SK-N-SH (cell line): ENCODE measurements at regions not wholly inside any gene's neighbourhood (a gene's known extent, or its start where the extent isn't known, plus 50 kb on each side); places are given as distances from the start of the nearest gene placed in this dataset.

Experiments used
- CTCF ChIA-PET: fragments of 300-600, 350-600 bp; formaldehyde crosslinking; extraction: SDS; loops from one replicate; lab custom pipeline; 2021; lab: Yijun Ruan, JAX
- POLR2A ChIA-PET: fragments of 350-600 bp; sonication (Branson Sonifier 250); formaldehyde crosslinking; extraction: SDS; loops from one replicate; lab custom pipeline; 2020; ENCODE audit warnings: antibody characterized with exemption, inconsistent platforms; lab: Yijun Ruan, JAX
- DNase-seq: peaks from one replicate; pipeline ENCODE4 v3.0.0; 2012
- H2AFZ ChIP-seq: fragments of 200-600 bp; sonication (generic); 2 replicates; pipeline ENCODE4 v1.8.1; 2016; ENCODE audit warnings: antibody characterized with exemption, mild to moderate bottlenecking, low read depth
- H3F3A ChIP-seq: fragments of 200-600 bp; sonication (generic); replicated peaks from 2 replicates; pipeline ENCODE3; 2016; ENCODE audit warnings: antibody characterized with exemption, mild to moderate bottlenecking; ENCODE audit not compliant: insufficient read depth
- H3K27ac ChIP-seq, 2 experiments: fragments of 200-500 bp in 1 of 2; fragments of 200-600 bp in 1 of 2; sonication (Bioruptor generic) in 1 of 2; sonication (generic), shearing (Covaris generic) in 1 of 2; 2 replicates each; pipeline versions ENCODE4 v1.5.1 to v1.6.1; 2014 to 2016; ENCODE audit warnings: low read depth in 2 of 2, inconsistent platforms in 1 of 2, low read length in 1 of 2, mild to moderate bottlenecking in 1 of 2, mixed read lengths in 1 of 2
- H3K27me3 ChIP-seq: fragments of 200-600 bp; sonication (generic), shearing (Covaris generic); 2 replicates; pipeline ENCODE4 v1.6.1; 2016; ENCODE audit warnings: mixed run types; ENCODE audit not compliant: insufficient read depth
- H3K36me3 ChIP-seq, 2 experiments: fragments of 200-500 bp in 1 of 2; fragments of 200-600 bp in 1 of 2; sonication (Bioruptor generic) in 1 of 2; sonication (generic) in 1 of 2; replicated peaks in 1 of 2; 2 replicates each; pipeline versions ENCODE3 to v1.5.1; 2014 to 2016; ENCODE audit warnings: low read length in 1 of 2, mild to moderate bottlenecking in 1 of 2; ENCODE audit not compliant: insufficient read depth in 2 of 2, control insufficient read depth in 1 of 2
- H3K4me1 ChIP-seq, 2 experiments: fragments of 200-500 bp in 1 of 2; fragments of 200-600 bp in 1 of 2; sonication (Bioruptor generic) in 1 of 2; sonication (generic), shearing (Covaris generic) in 1 of 2; 2 replicates each; pipeline versions ENCODE4 v1.5.1 to v1.6.1; 2014 to 2016; ENCODE audit warnings: low read depth in 1 of 2, low read length in 1 of 2, mixed run types in 1 of 2; ENCODE audit not compliant: insufficient read depth in 2 of 2, control insufficient read depth in 1 of 2
- H3K4me2 ChIP-seq: fragments of 200-600 bp; sonication (generic), shearing (Covaris generic); 2 replicates; pipeline ENCODE4 v1.6.1; 2017; ENCODE audit warnings: mixed run types
- H3K4me3 ChIP-seq, 2 experiments: fragments of 200-500 bp in 1 of 2; fragments of 200-600 bp in 1 of 2; sonication (Bioruptor generic) in 1 of 2; sonication (generic), shearing (Covaris generic) in 1 of 2; 2 replicates each; pipeline versions ENCODE4 v1.5.1 to v1.8.1; 2014 to 2016; ENCODE audit warnings: low read depth in 2 of 2, inconsistent platforms in 1 of 2, low read length in 1 of 2, mild to moderate bottlenecking in 1 of 2, mixed read lengths in 1 of 2, moderate library complexity in 1 of 2
- H3K79me2 ChIP-seq: fragments of 200-600 bp; sonication (generic); 2 replicates; pipeline ENCODE4 v1.8.1; 2017; ENCODE audit warnings: mild to moderate bottlenecking; ENCODE audit not compliant: insufficient read depth
- H3K9ac ChIP-seq: fragments of 200-600 bp; sonication (generic); 2 replicates; pipeline ENCODE4 v1.6.1; 2017; ENCODE audit warnings: mixed run types
- H3K9me2 ChIP-seq: fragments of 200-600 bp; sonication (generic); 2 replicates; pipeline ENCODE4 v1.6.1; 2017; ENCODE audit warnings: mixed run types
- H3K9me3 ChIP-seq: fragments of 200-600 bp; sonication (generic); 2 replicates; pipeline ENCODE4 v1.6.1; 2017; ENCODE audit warnings: mixed run types, mild to moderate bottlenecking, moderate library complexity
- H4K20me1 ChIP-seq: fragments of 200-600 bp; sonication (generic); 2 replicates; pipeline ENCODE4 v1.6.1; 2017; ENCODE audit warnings: mild to moderate bottlenecking, mixed run types; ENCODE audit not compliant: insufficient read depth
- EP300 ChIP-seq, 2 experiments: IDR thresholded peaks; 2 replicates each; pipeline versions ENCODE4 v1.4.0 to v1.6.1; 2012; ENCODE audit warnings: borderline replicate concordance in 1 of 2, low read depth in 1 of 2, low read length in 1 of 2
- FOXM1 ChIP-seq: IDR thresholded peaks from 2 replicates; pipeline ENCODE4 v1.4.0; 2012; ENCODE audit warnings: low read depth, mild to moderate bottlenecking
- GABPA ChIP-seq: IDR thresholded peaks from 2 replicates; pipeline ENCODE4 v1.4.0; 2012; ENCODE audit warnings: low read depth, mild to moderate bottlenecking
- GATA2 ChIP-seq: sonication (generic); formaldehyde crosslinking; IDR thresholded peaks from 2 replicates; pipeline ENCODE4 v1.5.0; 2020; ENCODE audit warnings: mild to moderate bottlenecking, missing genetic modification reagents
- MEF2A ChIP-seq: IDR thresholded peaks from 2 replicates; pipeline ENCODE4 v1.4.0; 2012; ENCODE audit warnings: low read depth, borderline replicate concordance
- POLR2AphosphoS5 ChIP-seq: IDR thresholded peaks from 2 replicates; pipeline ENCODE4 v1.6.1; 2012; ENCODE audit warnings: low read depth, low read length
- RCOR1 ChIP-seq: fragments of 150-350 bp; IDR thresholded peaks from 2 replicates; pipeline ENCODE4 v1.6.1; 2017; ENCODE audit warnings: antibody characterized with exemption, low read length
- RFX5 ChIP-seq: IDR thresholded peaks from 2 replicates; pipeline ENCODE4 v1.6.1; 2012; ENCODE audit warnings: mild to moderate bottlenecking, improper control_type of control experiment, low read length
- RXRA ChIP-seq: IDR thresholded peaks from 2 replicates; pipeline ENCODE4 v1.4.0; 2012; ENCODE audit warnings: low read depth, mild to moderate bottlenecking, borderline replicate concordance
- TEAD4 ChIP-seq: IDR thresholded peaks from 2 replicates; pipeline ENCODE4 v1.4.0; 2012; ENCODE audit warnings: mild to moderate bottlenecking, borderline replicate concordance; ENCODE audit not compliant: insufficient read depth
- WGBS: methylation state at CpG from one replicate; pipeline ENCODE4 v1.1.6; 2017; ENCODE audit warnings: low lambda C conversion rate; 5-methylcytosine and 5-hydroxymethylcytosine counted together
- TF ChIP-seq, protein P1 (sequence below): fragments of 150-350 bp; IDR thresholded peaks from 2 replicates; pipeline ENCODE4 v1.6.1; 2017; ENCODE audit warnings: antibody characterized with exemption, low read length, low read depth, borderline replicate concordance
- TF ChIP-seq, protein P2 (sequence below): IDR thresholded peaks from 2 replicates; pipeline ENCODE4 v1.6.1; 2012; ENCODE audit warnings: mild to moderate bottlenecking, low read depth, low read length, moderate library complexity
- TF ChIP-seq, protein P3 (sequence below): fragments of 200-600 bp; sonication (generic); IDR thresholded peaks from 2 replicates; pipeline ENCODE4 v1.6.1; 2017; ENCODE audit warnings: antibody characterized with exemption, mild to moderate bottlenecking, moderate library complexity
- TF ChIP-seq, protein P4 (sequence below): IDR thresholded peaks from 2 replicates; pipeline ENCODE4 v1.4.0; 2012; ENCODE audit warnings: low read depth, borderline replicate concordance

DNA sequence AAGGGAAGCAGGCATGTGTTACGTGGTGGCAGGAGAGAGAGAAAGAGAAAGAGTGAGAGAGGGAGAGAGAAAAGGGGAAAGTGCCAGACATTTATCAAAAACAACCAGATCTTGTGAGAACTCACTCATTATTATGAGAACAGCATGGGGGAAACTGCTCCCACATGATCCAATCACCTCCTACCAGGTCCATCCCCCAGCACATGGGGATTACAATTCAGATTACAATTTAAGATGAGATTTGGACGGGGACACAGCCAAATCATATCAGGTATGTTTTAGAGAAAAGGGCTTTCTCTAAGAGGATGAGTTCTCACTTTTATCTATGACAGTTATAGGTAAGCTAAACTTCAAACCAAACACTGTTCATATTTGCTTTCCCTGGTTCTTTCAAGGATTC lies 597.3 kb upstream of the PIK3C3 start (continued):
- TF ChIP-seq, protein P1, sequence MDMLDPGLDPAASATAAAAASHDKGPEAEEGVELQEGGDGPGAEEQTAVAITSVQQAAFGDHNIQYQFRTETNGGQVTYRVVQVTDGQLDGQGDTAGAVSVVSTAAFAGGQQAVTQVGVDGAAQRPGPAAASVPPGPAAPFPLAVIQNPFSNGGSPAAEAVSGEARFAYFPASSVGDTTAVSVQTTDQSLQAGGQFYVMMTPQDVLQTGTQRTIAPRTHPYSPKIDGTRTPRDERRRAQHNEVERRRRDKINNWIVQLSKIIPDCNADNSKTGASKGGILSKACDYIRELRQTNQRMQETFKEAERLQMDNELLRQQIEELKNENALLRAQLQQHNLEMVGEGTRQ = no peak
- TF ChIP-seq GABPA = no peak

DNA sequence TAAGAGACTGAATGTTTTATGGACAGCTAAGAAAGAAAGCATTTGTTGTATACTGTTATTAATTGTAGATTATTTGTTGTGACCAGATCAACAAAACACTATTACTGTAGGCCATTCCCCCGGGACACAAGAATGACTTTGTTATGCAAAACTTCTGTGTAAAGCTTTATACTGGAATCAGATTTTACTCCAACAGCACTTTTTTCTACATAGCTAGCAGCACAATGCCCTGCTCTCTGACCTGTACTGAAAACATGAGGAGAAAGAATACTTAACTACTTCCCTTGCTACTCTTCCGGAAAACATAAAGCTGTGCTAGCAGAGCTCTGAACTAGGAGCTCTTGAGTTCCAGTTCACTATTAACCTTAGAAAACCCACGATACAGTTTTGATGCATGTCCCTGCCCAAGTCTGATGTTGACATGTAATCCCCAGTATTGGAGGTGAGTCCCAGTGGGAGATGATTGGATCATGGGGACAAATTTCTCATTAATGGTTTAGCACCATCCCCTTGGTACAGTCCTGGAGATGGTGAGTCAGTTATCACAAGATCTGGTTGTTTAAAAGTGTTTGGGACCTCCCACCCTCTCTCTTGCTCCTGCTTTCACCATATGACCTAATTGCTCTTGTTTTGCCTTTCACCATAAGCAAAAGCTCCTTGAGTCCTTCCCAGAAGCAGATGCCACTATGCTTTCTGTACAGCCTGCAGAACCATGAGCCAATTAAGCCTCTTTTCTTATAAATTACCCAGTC lies 601.1 kb upstream of the PIK3C3 start:
- Histone ChIP-seq H3K36me3 (no peaks in the 10 kb centered on the region), H3K9me3 (no peaks in the 10 kb centered on the region), H2AFZ (no peak overlapping the region), H3K27me3 (no peaks in the 10 kb centered on the region), H3K4me2 (no peak overlapping the region), H3K79me2 (no peaks in the 10 kb centered on the region), H3K9me2 (no peaks in the 10 kb centered on the region), H3K4me1 (no peaks in the 10 kb centered on the region), H3K27ac (no peak overlapping the region), H3K9ac (no peak overlapping the region), H3K4me3 (no peak overlapping the region), H4K20me1 (no peaks in the 10 kb centered on the region), H3F3A (no peaks in the 10 kb centered on the region)
- TF ChIP-seq, protein P2, sequence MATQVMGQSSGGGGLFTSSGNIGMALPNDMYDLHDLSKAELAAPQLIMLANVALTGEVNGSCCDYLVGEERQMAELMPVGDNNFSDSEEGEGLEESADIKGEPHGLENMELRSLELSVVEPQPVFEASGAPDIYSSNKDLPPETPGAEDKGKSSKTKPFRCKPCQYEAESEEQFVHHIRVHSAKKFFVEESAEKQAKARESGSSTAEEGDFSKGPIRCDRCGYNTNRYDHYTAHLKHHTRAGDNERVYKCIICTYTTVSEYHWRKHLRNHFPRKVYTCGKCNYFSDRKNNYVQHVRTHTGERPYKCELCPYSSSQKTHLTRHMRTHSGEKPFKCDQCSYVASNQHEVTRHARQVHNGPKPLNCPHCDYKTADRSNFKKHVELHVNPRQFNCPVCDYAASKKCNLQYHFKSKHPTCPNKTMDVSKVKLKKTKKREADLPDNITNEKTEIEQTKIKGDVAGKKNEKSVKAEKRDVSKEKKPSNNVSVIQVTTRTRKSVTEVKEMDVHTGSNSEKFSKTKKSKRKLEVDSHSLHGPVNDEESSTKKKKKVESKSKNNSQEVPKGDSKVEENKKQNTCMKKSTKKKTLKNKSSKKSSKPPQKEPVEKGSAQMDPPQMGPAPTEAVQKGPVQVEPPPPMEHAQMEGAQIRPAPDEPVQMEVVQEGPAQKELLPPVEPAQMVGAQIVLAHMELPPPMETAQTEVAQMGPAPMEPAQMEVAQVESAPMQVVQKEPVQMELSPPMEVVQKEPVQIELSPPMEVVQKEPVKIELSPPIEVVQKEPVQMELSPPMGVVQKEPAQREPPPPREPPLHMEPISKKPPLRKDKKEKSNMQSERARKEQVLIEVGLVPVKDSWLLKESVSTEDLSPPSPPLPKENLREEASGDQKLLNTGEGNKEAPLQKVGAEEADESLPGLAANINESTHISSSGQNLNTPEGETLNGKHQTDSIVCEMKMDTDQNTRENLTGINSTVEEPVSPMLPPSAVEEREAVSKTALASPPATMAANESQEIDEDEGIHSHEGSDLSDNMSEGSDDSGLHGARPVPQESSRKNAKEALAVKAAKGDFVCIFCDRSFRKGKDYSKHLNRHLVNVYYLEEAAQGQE = no peak
- no peak for TF ChIP-seq RFX5
- TF ChIP-seq, protein P3, sequence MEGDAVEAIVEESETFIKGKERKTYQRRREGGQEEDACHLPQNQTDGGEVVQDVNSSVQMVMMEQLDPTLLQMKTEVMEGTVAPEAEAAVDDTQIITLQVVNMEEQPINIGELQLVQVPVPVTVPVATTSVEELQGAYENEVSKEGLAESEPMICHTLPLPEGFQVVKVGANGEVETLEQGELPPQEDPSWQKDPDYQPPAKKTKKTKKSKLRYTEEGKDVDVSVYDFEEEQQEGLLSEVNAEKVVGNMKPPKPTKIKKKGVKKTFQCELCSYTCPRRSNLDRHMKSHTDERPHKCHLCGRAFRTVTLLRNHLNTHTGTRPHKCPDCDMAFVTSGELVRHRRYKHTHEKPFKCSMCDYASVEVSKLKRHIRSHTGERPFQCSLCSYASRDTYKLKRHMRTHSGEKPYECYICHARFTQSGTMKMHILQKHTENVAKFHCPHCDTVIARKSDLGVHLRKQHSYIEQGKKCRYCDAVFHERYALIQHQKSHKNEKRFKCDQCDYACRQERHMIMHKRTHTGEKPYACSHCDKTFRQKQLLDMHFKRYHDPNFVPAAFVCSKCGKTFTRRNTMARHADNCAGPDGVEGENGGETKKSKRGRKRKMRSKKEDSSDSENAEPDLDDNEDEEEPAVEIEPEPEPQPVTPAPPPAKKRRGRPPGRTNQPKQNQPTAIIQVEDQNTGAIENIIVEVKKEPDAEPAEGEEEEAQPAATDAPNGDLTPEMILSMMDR = no peak
- TF ChIP-seq, protein P4, sequence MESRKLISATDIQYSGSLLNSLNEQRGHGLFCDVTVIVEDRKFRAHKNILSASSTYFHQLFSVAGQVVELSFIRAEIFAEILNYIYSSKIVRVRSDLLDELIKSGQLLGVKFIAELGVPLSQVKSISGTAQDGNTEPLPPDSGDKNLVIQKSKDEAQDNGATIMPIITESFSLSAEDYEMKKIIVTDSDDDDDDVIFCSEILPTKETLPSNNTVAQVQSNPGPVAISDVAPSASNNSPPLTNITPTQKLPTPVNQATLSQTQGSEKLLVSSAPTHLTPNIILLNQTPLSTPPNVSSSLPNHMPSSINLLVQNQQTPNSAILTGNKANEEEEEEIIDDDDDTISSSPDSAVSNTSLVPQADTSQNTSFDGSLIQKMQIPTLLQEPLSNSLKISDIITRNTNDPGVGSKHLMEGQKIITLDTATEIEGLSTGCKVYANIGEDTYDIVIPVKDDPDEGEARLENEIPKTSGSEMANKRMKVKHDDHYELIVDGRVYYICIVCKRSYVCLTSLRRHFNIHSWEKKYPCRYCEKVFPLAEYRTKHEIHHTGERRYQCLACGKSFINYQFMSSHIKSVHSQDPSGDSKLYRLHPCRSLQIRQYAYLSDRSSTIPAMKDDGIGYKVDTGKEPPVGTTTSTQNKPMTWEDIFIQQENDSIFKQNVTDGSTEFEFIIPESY = no peak
- TF ChIP-seq EP300 (IDR thresholded peaks at IDR 0.05; ENCODE audit: borderline replicate concordance in 1 of 2, low read depth in 1 of 2, low read length in 1 of 2) = no peak
- TF ChIP-seq, protein P1 = no peak
- TF ChIP-seq RCOR1 = no peak
- no peak for TF ChIP-seq FOXM1
- no peak for TF ChIP-seq POLR2AphosphoS5
- TF ChIP-seq MEF2A = no peak
- no peak for TF ChIP-seq RXRA
- no peak for TF ChIP-seq GATA2 (CRISPR knock-in tag)
- no peak for TF ChIP-seq TEAD4
- DNase-seq = no peak
- WGBS = 80% methylated on average over 3 of the region's 3 CpGs
- POLR2A ChIA-PET = no interaction called here
- CTCF ChIA-PET = no interaction called here
